Hepatocyte (in vitro differentiated cells): ENCODE measurements at regions not wholly inside any gene's neighbourhood (a gene's known extent, or its start where the extent isn't known, plus 50 kb on each side); places are given as distances from the start of the nearest gene placed in this dataset.

Experiments used
- DNase-seq: peaks from one replicate; pipeline ENCODE4 v3.0.0-alpha.2; 2016; ENCODE audit warnings: low spot score
- H2AFZ ChIP-seq: fragments of 200-600 bp; sonication (generic); 2 replicates; pipeline ENCODE4 v1.6.0; 2016; ENCODE audit warnings: antibody characterized with exemption, mild to moderate bottlenecking
- H3K27ac ChIP-seq: fragments of 200-600 bp; sonication (generic); 2 replicates; pipeline ENCODE4 v1.5.1; 2016; ENCODE audit warnings: mild to moderate bottlenecking
- H3K27me3 ChIP-seq: fragments of 200-600 bp; sonication (generic); 2 replicates; pipeline ENCODE4 v1.6.1; 2016
- H3K36me3 ChIP-seq: fragments of 200-600 bp; sonication (generic); replicated peaks from 2 replicates; pipeline ENCODE4 v1.5.1; 2016; ENCODE audit warnings: low read depth; ENCODE audit not compliant: insufficient read depth
- H3K4me1 ChIP-seq: fragments of 200-600 bp; sonication (generic); 2 replicates; pipeline ENCODE4 v1.5.1; 2016; ENCODE audit warnings: mild to moderate bottlenecking, moderate library complexity; ENCODE audit not compliant: insufficient read depth
- H3K4me2 ChIP-seq: fragments of 200-600 bp; sonication (generic); 2 replicates; pipeline ENCODE4 v1.6.0; 2016
- H3K4me3 ChIP-seq: fragments of 200-600 bp; sonication (generic); 2 replicates; pipeline ENCODE4 v1.5.1; 2016; ENCODE audit warnings: mild to moderate bottlenecking
- H3K79me2 ChIP-seq: fragments of 200-600 bp; sonication (generic); 2 replicates; pipeline ENCODE4 v1.6.0; 2017; ENCODE audit warnings: mild to moderate bottlenecking
- H3K9me2 ChIP-seq: fragments of 200-600 bp; sonication (generic); replicated peaks from 2 replicates; pipeline ENCODE4 v1.6.0; 2017; ENCODE audit warnings: mild to moderate bottlenecking; ENCODE audit not compliant: insufficient read depth
- H3K9me3 ChIP-seq: fragments of 200-600 bp; sonication (generic); 2 replicates; pipeline ENCODE4 v1.5.1; 2016; ENCODE audit warnings: low read depth, mild to moderate bottlenecking
- H4K20me1 ChIP-seq: fragments of 200-600 bp; sonication (generic); 2 replicates; pipeline ENCODE4 v1.6.0; 2016; ENCODE audit warnings: mild to moderate bottlenecking; ENCODE audit not compliant: insufficient read depth, poor library complexity, severe bottlenecking
- CTCF ChIP-seq: fragments of 200-600 bp; sonication (generic); IDR thresholded peaks from 2 replicates; pipeline ENCODE4 v1.5.1; 2016; ENCODE audit warnings: antibody characterized with exemption, mild to moderate bottlenecking; ENCODE audit not compliant: poor library complexity
- EZH2 ChIP-seq: fragments of 200-600 bp; sonication (generic); IDR thresholded peaks from 2 replicates; pipeline ENCODE4 v1.6.1; 2016; ENCODE audit warnings: antibody characterized with exemption, mild to moderate bottlenecking, borderline replicate concordance
- EZH2phosphoT487 ChIP-seq: fragments of 200-600 bp; sonication (generic); IDR thresholded peaks from one replicate; pipeline ENCODE4 v1.6.1; 2018; ENCODE audit warnings: antibody characterized with exemption, mild to moderate bottlenecking, low read depth, moderate library complexity; ENCODE audit not compliant: unreplicated experiment, severe bottlenecking
- WGBS: methylation state at CpG from one replicate; pipeline ENCODE4 v1.1.6; 2016; ENCODE audit warnings: low lambda C conversion rate; ENCODE audit errors: missing lambda C conversion rate; 5-methylcytosine and 5-hydroxymethylcytosine counted together

- no peak for DNase-seq
- no peaks in the 10 kb centered on the region for H3K36me3 ChIP-seq
- WGBS, result 64% methylated on average over 1 of the region's 1 CpG
- H3K9me3 ChIP-seq, result no peaks in the 10 kb centered on the region
- no peaks in the 10 kb centered on the region for H3K9me2 ChIP-seq
- H3K27ac ChIP-seq, result no peak overlapping the region
- H3K27me3 ChIP-seq, result no peaks in the 10 kb centered on the region
- no peak overlapping the region for H3K4me2 ChIP-seq
- H3K4me1 ChIP-seq, result no peaks in the 10 kb centered on the region
- H2AFZ ChIP-seq, result no peak overlapping the region
- no peaks in the 10 kb centered on the region for H4K20me1 ChIP-seq
- no peaks in the 10 kb centered on the region for H3K79me2 ChIP-seq
- TF ChIP-seq EZH2phosphoT487, result no peak
- no peak for TF ChIP-seq CTCF
- no peak for TF ChIP-seq EZH2
- no peak overlapping the region for H3K4me3 ChIP-seq
Measured at GRCh38 chrX:45306794-45307193, 106.1 kb upstream of the DIPK2B start.

GRCh38 chrX:45300638-45301037 is 100.0 kb upstream of the DIPK2B start:
- no peaks in the 10 kb centered on the region for H4K20me1 ChIP-seq
- no peaks in the 10 kb centered on the region for H3K36me3 ChIP-seq
- 70% methylated on average over 2 of the region's 2 CpGs for WGBS
- TF ChIP-seq CTCF, result no peak
- TF ChIP-seq EZH2phosphoT487, result no peak
- TF ChIP-seq EZH2, result no peak
- no peak overlapping the region for H3K4me2 ChIP-seq
- H3K4me3 ChIP-seq, result no peak overlapping the region
- DNase-seq, result no peak
- no peak overlapping the region for H2AFZ ChIP-seq
- H3K4me1 ChIP-seq, result no peaks in the 10 kb centered on the region
- no peaks in the 10 kb centered on the region for H3K9me2 ChIP-seq
- H3K9me3 ChIP-seq, result no peaks in the 10 kb centered on the region
- H3K27ac ChIP-seq, result no peak overlapping the region
- H3K27me3 ChIP-seq, result no peaks in the 10 kb centered on the region
- H3K79me2 ChIP-seq, result no peaks in the 10 kb centered on the region

DNA sequence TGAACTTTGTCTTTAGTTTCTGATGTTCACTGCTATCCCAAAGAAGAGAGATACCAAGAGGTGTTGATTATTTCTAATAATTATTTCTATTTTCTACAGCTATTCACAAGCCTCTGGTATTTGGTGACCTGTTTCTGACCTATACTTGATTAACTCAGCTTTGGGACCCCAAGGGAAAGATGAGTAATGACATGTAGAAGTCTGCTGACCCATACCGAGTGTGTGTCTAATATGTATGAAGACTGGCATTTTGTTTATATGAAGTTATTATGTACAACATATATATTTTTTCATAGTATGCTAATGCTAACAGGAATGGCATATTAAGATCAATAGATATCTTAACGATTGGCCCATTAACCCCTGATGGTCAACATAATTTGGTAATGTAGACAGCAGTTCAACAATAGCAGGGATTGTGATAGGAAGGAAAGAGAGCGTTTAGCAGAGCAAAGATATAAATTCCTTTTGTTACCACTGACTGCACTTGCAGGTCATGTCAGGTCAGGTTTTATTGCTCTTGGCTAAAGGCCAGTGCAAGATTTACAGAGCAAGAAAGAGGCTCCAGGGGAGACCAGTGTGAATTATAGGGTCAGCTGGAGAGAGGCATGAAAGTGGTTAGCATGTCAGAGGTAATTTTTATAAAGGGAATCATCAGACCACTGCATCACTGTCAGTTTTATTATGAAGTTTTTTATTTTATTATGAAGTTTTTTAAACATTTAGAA is 94.7 kb upstream of the DIPK2B start:
- no peaks in the 10 kb centered on the region for H3K9me2 ChIP-seq
- WGBS, result 57% methylated on average over 3 of the region's 3 CpGs
- H3K36me3 ChIP-seq, result no peaks in the 10 kb centered on the region
- no peak overlapping the region for H3K4me2 ChIP-seq
- no peak for TF ChIP-seq EZH2
- no peak for TF ChIP-seq CTCF
- TF ChIP-seq EZH2phosphoT487, result no peak
- no peak overlapping the region for H2AFZ ChIP-seq
- H4K20me1 ChIP-seq, result no peaks in the 10 kb centered on the region
- no peaks in the 10 kb centered on the region for H3K79me2 ChIP-seq
- H3K27me3 ChIP-seq, result no peaks in the 10 kb centered on the region
- peak; percentile 42 for DNase-seq
- no peaks in the 10 kb centered on the region for H3K9me3 ChIP-seq
- no peak overlapping the region for H3K4me3 ChIP-seq
- H3K4me1 ChIP-seq, result no peaks in the 10 kb centered on the region
- H3K27ac ChIP-seq, result no peak overlapping the region

- no peaks in the 10 kb centered on the region for H3K9me3 ChIP-seq
- TF ChIP-seq EZH2phosphoT487 (no peak), CTCF (no peak), EZH2 (no peak)
- H3K4me3 ChIP-seq, result no peak overlapping the region
- H3K4me1 ChIP-seq, result no peaks in the 10 kb centered on the region
- no peaks in the 10 kb centered on the region for H4K20me1 ChIP-seq
- no peak overlapping the region for H3K27ac ChIP-seq
- 72% methylated on average over 1 of the region's 1 CpG for WGBS
- no peaks in the 10 kb centered on the region for H3K36me3 ChIP-seq
- H3K4me2 ChIP-seq, result no peak overlapping the region
- no peaks in the 10 kb centered on the region for H3K79me2 ChIP-seq
- no peak overlapping the region for H2AFZ ChIP-seq
- no peaks in the 10 kb centered on the region for H3K27me3 ChIP-seq
- H3K9me2 ChIP-seq, result no peaks in the 10 kb centered on the region
- no peak for DNase-seq
Measured at GRCh38 chrX:45274576-45274975, 73.9 kb upstream of the DIPK2B start.
